ENCODE measurements at regions not wholly inside any gene's neighbourhood (a gene's known extent, or its start where the extent isn't known, plus 50 kb on each side); places are given as distances from the start of the nearest gene placed in this dataset.

DNA sequence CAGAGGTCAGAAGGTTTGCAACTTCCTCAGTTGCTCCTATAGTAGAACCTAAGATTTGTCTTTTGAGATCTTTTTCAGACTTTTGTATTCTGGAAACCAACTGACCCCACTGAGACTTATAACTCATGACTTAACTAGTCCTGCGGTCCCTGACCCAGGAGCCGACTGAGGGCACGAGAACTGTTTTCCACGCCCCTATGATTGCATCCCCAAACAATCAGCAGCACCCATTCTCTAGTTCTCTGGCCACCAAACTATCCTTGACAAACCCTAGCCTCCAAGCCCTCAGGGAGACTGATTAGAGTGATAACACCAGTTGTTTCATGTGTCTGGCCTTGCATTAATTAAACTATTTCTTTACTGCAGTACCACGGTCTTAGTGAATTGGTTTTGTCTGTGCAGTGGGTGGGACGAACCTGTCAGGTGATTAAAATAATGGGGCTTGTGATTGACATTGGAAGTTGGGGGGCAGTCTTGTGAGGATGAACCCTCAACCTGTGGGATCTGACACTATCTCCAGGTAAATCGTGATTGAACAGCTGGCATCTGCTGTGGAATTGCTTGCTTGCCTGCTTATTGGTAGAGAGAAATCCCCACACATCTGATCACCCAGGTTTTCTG lies 95.7 kb downstream of the B3GNT2 start:
- no peak for TF ChIP-seq JUND (IDR thresholded peaks at IDR 0.05)
- no peak for TF ChIP-seq POLR2A (IDR thresholded peaks at IDR 0.05; ENCODE audit: borderline replicate concordance, extremely low read depth, insufficient read depth, insufficient read length)
- TF ChIP-seq, protein P1, sequence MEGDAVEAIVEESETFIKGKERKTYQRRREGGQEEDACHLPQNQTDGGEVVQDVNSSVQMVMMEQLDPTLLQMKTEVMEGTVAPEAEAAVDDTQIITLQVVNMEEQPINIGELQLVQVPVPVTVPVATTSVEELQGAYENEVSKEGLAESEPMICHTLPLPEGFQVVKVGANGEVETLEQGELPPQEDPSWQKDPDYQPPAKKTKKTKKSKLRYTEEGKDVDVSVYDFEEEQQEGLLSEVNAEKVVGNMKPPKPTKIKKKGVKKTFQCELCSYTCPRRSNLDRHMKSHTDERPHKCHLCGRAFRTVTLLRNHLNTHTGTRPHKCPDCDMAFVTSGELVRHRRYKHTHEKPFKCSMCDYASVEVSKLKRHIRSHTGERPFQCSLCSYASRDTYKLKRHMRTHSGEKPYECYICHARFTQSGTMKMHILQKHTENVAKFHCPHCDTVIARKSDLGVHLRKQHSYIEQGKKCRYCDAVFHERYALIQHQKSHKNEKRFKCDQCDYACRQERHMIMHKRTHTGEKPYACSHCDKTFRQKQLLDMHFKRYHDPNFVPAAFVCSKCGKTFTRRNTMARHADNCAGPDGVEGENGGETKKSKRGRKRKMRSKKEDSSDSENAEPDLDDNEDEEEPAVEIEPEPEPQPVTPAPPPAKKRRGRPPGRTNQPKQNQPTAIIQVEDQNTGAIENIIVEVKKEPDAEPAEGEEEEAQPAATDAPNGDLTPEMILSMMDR (IDR thresholded peaks at IDR 0.05 in 2 of 3, conservative IDR thresholded peaks at IDR 0.05 in 1 of 3; ENCODE audit: borderline replicate concordance in 1 of 3, insufficient read depth in 1 of 3, low read depth in 2 of 3, low read length in 2 of 3), result no peak
- TF ChIP-seq CBX3 (IDR thresholded peaks at IDR 0.05; ENCODE audit: low read depth), result no peak
- TF ChIP-seq TCF7L2 (IDR thresholded peaks at IDR 0.05; ENCODE audit: borderline replicate concordance, extremely low read depth, insufficient read depth, insufficient read length), result no peak
- TF ChIP-seq SP1 (IDR thresholded peaks at IDR 0.05; ENCODE audit: low read depth), result no peak
- TF ChIP-seq POLR2AphosphoS5 (IDR thresholded peaks at IDR 0.05; ENCODE audit: low read depth, low read length), result no peak
- TF ChIP-seq ZNF274 (IDR thresholded peaks at IDR 0.05; ENCODE audit: low read depth, low read length), result no peak
- no peak for TF ChIP-seq EZH2phosphoT487 (IDR thresholded peaks at IDR 0.05; ENCODE audit: borderline replicate concordance)
- TF ChIP-seq SIN3A (IDR thresholded peaks at IDR 0.05; ENCODE audit: low read depth), result no peak

Measured in HCT116 (cell line).